ENCODE measurements at regions not wholly inside any gene's neighbourhood (a gene's known extent, or its start where the extent isn't known, plus 50 kb on each side); places are given as distances from the start of the nearest gene placed in this dataset.

- peak; percentile 82 for DNase-seq (ENCODE audit: low read depth)
These were observed 261.4 kb upstream of the POU2AF2 start for GRCh38 chr11:110984147-110984546.

GRCh38 chr11:110982214-110982613, 263.3 kb upstream of the POU2AF2 start:
- DNase-seq (ENCODE audit: low read depth) = no peak

- DNase-seq (ENCODE audit: low read depth) = peak; percentile 67
These were observed 265.8 kb upstream of the POU2AF2 start for GRCh38 chr11:110979696-110980095.

- DNase-seq (ENCODE audit: low read depth) = no peak
These were observed 265.4 kb upstream of the ARHGAP20 start for GRCh38 chr11:110977661-110978060.

GRCh38 chr11:110974731-110975130, 262.5 kb upstream of the ARHGAP20 start:
- no peak for DNase-seq (ENCODE audit: low read depth)

GRCh38 chr11:110973401-110973980, 261.3 kb upstream of the ARHGAP20 start:
- DNase-seq (ENCODE audit: low read depth) = no peak

GRCh38 chr11:110972640-110973039, 260.4 kb upstream of the ARHGAP20 start:
- DNase-seq (ENCODE audit: low read depth) = peak; percentile 60

- no peak for DNase-seq (ENCODE audit: low read depth)
These were observed 259.9 kb upstream of the ARHGAP20 start for GRCh38 chr11:110972106-110972505.

- peak; percentile 83 for DNase-seq (ENCODE audit: low read depth)
These were observed 258.9 kb upstream of the ARHGAP20 start for GRCh38 chr11:110971140-110971539.

- DNase-seq (ENCODE audit: low read depth) = peak; percentile 15
These were observed 256.3 kb upstream of the ARHGAP20 start for GRCh38 chr11:110968348-110969062.

- DNase-seq (ENCODE audit: low read depth) = no peak
These were observed 253.9 kb upstream of the ARHGAP20 start for GRCh38 chr11:110966131-110966530.

GRCh38 chr11:110962921-110963320, 250.7 kb upstream of the ARHGAP20 start:
- DNase-seq (ENCODE audit: low read depth) = no peak

GRCh38 chr11:110960167-110960566, 247.9 kb upstream of the ARHGAP20 start:
- no peak for DNase-seq (ENCODE audit: low read depth)

GRCh38 chr11:110958216-110958615, 246.0 kb upstream of the ARHGAP20 start:
- DNase-seq (ENCODE audit: low read depth) = no peak

GRCh38 chr11:110955776-110956175, 243.5 kb upstream of the ARHGAP20 start:
- DNase-seq (ENCODE audit: low read depth) = no peak

- DNase-seq (ENCODE audit: low read depth) = no peak
These were observed 239.8 kb upstream of the ARHGAP20 start for GRCh38 chr11:110951950-110952503.

GRCh38 chr11:110951037-110951949, 239.1 kb upstream of the ARHGAP20 start:
- DNase-seq (ENCODE audit: low read depth) = no peak

GRCh38 chr11:110948112-110948511, 235.9 kb upstream of the ARHGAP20 start:
- DNase-seq (ENCODE audit: low read depth) = no peak

- no peak for DNase-seq (ENCODE audit: low read depth)
These were observed 234.9 kb upstream of the ARHGAP20 start for GRCh38 chr11:110947096-110947495.

GRCh38 chr11:110939471-110939870, 227.2 kb upstream of the ARHGAP20 start:
- DNase-seq (ENCODE audit: low read depth) = no peak

GRCh38 chr11:110935018-110935640, 222.9 kb upstream of the ARHGAP20 start:
- DNase-seq (ENCODE audit: low read depth) = no peak

- peak; percentile 39 for DNase-seq (ENCODE audit: low read depth)
These were observed 216.9 kb upstream of the ARHGAP20 start for GRCh38 chr11:110929129-110929528.

Data from M059J (cell line).